PFSK-1 (cell line): ENCODE measurements at regions not wholly inside any gene's neighbourhood (a gene's known extent, or its start where the extent isn't known, plus 50 kb on each side); places are given as distances from the start of the nearest gene placed in this dataset.

ENCODE experiments used
- FOXP2 ChIP-seq: optimal IDR thresholded peaks from 2 replicates; pipeline ENCODE3; 2011; ENCODE audit warnings: borderline replicate concordance, control low read depth, inconsistent platforms; ENCODE audit not compliant: insufficient read depth; ENCODE audit errors: extremely low read length, extremely low read depth
- POLR2AphosphoS5 ChIP-seq: IDR thresholded peaks from 2 replicates; pipeline ENCODE4 v1.6.1; 2012; ENCODE audit warnings: low read depth, mild to moderate bottlenecking, control low read depth, low read length, moderate library complexity
- SIN3A ChIP-seq: IDR thresholded peaks from 2 replicates; pipeline ENCODE4 v1.6.1; 2012; ENCODE audit warnings: mild to moderate bottlenecking, low read length, moderate library complexity, borderline replicate concordance; ENCODE audit not compliant: insufficient read depth
- TAF1 ChIP-seq: IDR thresholded peaks from 2 replicates; pipeline ENCODE4 v1.6.1; 2012; ENCODE audit warnings: low read length, control low read depth, borderline replicate concordance; ENCODE audit not compliant: insufficient read depth
- TF ChIP-seq, protein P1 (sequence below), 2 experiments: IDR thresholded peaks; 2 replicates each; pipeline versions ENCODE4 v1.6.1 to v1.8.0; 2011 to 2012; ENCODE audit warnings: low read depth in 2 of 2, low read length in 2 of 2, control low read depth in 1 of 2, inconsistent platforms in 1 of 2, mild to moderate bottlenecking in 1 of 2, moderate library complexity in 1 of 2; ENCODE audit not compliant: insufficient read depth in 1 of 2

DNA sequence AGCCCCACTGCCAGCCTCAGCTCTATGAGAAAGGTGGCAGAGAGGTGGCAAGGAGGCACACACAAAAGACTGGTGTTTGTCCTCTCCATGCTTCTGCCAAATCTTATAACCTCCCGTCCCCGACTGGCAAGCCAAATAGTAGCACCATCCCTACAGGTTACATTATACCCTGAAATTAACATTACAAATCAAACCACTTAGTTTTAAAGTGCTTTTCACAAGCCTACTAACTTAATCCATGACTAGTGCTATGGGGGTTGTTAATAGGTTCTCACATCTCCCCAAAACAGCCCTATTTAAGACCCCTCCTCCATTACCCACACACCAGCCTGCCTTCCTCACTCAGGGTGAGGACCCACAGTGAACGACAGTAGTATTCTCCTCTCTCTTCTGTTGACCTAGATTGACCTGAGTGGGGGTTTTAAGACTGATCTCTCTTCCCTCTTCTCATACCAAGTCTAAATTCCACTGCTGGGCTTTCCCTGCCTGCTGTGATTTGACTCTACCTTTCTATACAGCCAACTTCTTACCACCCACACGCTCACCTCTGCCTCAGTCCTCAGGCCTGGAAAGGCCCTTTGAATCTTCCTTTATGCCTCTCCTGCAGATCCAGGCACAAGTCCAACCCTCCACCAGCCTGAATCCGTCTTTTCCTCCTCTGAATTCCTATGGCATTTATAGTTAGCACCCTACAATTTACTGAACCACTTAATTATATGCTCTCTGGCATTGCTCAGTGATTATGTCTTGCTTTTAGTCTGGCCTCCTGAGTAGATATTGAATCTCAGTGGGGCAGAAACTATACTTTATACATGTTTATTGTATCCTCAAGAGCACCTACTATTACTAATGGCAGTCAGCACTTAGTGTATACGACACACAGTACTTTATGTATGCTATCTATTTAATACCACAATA, 116.1 kb downstream of the TMEM174 start:
- no peak for TF ChIP-seq FOXP2
- TF ChIP-seq, protein P1, sequence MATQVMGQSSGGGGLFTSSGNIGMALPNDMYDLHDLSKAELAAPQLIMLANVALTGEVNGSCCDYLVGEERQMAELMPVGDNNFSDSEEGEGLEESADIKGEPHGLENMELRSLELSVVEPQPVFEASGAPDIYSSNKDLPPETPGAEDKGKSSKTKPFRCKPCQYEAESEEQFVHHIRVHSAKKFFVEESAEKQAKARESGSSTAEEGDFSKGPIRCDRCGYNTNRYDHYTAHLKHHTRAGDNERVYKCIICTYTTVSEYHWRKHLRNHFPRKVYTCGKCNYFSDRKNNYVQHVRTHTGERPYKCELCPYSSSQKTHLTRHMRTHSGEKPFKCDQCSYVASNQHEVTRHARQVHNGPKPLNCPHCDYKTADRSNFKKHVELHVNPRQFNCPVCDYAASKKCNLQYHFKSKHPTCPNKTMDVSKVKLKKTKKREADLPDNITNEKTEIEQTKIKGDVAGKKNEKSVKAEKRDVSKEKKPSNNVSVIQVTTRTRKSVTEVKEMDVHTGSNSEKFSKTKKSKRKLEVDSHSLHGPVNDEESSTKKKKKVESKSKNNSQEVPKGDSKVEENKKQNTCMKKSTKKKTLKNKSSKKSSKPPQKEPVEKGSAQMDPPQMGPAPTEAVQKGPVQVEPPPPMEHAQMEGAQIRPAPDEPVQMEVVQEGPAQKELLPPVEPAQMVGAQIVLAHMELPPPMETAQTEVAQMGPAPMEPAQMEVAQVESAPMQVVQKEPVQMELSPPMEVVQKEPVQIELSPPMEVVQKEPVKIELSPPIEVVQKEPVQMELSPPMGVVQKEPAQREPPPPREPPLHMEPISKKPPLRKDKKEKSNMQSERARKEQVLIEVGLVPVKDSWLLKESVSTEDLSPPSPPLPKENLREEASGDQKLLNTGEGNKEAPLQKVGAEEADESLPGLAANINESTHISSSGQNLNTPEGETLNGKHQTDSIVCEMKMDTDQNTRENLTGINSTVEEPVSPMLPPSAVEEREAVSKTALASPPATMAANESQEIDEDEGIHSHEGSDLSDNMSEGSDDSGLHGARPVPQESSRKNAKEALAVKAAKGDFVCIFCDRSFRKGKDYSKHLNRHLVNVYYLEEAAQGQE (IDR thresholded peaks at IDR 0.05; ENCODE audit: insufficient read depth in 1 of 2, low read depth in 2 of 2, low read length in 2 of 2): no peak
- TF ChIP-seq SIN3A: no peak

DNA sequence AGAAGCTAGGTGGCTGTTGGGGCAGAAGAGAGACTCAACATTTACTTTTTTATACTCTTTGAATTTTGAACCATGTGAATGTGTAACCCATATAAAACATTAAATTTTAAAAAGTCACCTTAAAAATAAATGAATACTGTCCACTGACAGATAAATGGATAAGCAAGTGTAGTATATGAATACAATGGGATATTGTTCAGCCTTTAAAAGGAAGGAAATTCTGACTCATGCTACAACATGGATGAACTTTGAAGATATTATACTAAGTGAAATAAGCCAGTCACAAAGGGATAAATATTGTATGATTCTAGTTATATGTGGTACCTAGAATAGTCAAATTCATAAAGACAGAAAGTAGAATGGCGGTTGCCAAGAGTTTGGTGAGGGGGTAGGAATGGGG, 113.9 kb downstream of the TMEM174 start:
- TF ChIP-seq POLR2AphosphoS5 (no peak), SIN3A (no peak), TAF1 (no peak), FOXP2 (no peak)
- TF ChIP-seq, protein P1 (IDR thresholded peaks at IDR 0.05; ENCODE audit: insufficient read depth in 1 of 2, low read depth in 2 of 2, low read length in 2 of 2): no peak

DNA sequence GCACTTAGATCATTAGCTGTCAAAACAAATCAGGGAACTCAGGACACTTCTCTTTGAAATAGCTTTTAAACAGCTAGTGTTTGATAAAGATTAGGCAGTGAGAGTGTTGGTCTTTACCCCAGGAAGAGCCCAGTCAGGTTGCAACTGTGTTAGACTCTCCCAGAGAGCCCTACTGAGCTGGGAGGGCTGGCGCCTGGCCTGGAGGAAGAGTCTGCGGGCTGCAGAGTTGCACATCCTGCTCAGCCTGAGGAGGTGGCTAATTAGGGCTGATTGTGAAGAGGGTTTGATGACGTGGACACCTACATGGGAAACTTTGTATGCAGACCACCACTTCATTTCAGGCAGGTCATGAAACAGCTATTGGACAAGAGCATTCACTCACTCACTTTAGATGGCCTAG, 112.0 kb downstream of the TMEM174 start:
- TF ChIP-seq TAF1 (no peak), POLR2AphosphoS5 (no peak), SIN3A (no peak), FOXP2 (no peak)
- TF ChIP-seq, protein P1 (IDR thresholded peaks at IDR 0.05; ENCODE audit: insufficient read depth in 1 of 2, low read depth in 2 of 2, low read length in 2 of 2): no peak

DNA sequence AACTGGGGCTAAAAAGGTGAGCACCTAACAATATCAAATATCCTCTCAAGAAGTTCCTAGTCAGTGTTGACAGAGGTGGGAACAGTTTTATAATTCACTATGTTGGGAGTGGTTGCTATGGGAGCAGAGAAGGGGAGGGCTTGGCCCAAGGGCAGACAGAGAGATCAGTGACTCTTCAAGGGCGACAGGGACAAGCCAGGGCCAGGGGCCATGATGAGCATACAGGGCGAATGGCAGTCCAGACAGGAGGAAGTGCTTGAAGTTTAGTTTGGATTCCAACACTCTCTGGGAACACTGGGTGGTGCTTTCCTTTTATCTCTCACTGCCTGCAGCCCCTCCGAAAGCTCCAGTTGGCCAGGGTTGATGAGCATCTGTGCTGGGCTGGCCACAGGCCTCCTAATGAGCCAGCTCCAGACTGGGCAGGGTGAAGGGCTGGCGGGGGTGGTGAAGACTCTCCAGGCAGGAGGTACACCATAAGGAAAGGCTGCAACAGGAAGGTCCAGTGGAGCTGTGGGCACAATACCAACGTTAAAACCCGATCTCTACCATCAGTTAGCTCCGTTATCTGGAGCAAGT, 111.3 kb downstream of the TMEM174 start:
- TF ChIP-seq, protein P1 (IDR thresholded peaks at IDR 0.05; ENCODE audit: insufficient read depth in 1 of 2, low read depth in 2 of 2, low read length in 2 of 2): no peak
- TF ChIP-seq FOXP2 (no peak), POLR2AphosphoS5 (no peak), TAF1 (no peak), SIN3A (no peak)

DNA sequence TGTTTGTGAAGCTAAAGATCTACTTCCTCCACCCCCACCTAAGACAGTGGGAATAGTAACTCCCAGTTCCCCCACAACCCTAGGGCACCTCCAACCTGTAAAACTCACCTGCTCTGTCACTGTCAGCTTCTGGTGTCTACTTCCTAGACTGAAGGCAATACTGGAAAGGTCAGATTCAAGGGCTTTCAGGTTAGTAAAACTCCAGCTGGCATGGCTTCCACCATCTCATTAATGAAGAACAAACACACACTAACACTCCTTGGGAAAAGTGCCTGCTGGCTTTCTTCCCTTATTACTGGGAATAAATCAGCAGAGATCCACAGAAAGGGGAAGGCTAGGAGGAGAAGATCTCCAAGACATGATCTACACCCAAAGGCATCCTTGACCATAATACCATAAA, 109.9 kb downstream of the TMEM174 start:
- TF ChIP-seq FOXP2 (no peak), POLR2AphosphoS5 (no peak), TAF1 (no peak), SIN3A (no peak)
- TF ChIP-seq, protein P1 (IDR thresholded peaks at IDR 0.05; ENCODE audit: insufficient read depth in 1 of 2, low read depth in 2 of 2, low read length in 2 of 2): no peak
